Natural killer cell (primary cell): ENCODE measurements at regions not wholly inside any gene's neighbourhood (a gene's known extent, or its start where the extent isn't known, plus 50 kb on each side); places are given as distances from the start of the nearest gene placed in this dataset.
A peak's percentile ranks its signal among the peaks of the same experiment; 100 is the strongest.

Source experiments
- ATAC-seq, 3 donors: fragments of 150-1000 bp in 2 of 3; fragments of 200-7000 bp in 1 of 3; cut with Tn5 transposase; 1 replicate in 1 of 3; 2 replicates in 2 of 3; pipeline ENCODE4 v1.10.0; 2021; ENCODE audit warnings: mild to moderate bottlenecking in 2 of 3, moderate library complexity in 2 of 3
- DNase-seq, 2 donors: peaks; one replicate each; pipeline versions ENCODE4 v3.0.0 to v3.0.0-alpha.2; 2013 to 2021; ENCODE audit warnings: mixed read lengths in 1 of 2
- H3K27ac ChIP-seq: one replicate; pipeline ENCODE4 v1.5.1; 2013; ENCODE audit warnings: mild to moderate bottlenecking, low read length
- H3K27me3 ChIP-seq: one replicate; pipeline ENCODE4 v1.6.1; 2013; ENCODE audit warnings: low read length; ENCODE audit not compliant: control insufficient read depth, insufficient read depth
- H3K36me3 ChIP-seq: one replicate; pipeline ENCODE4 v1.6.1; 2013; ENCODE audit warnings: low read length; ENCODE audit not compliant: control insufficient read depth, insufficient read depth
- H3K4me1 ChIP-seq: one replicate; pipeline ENCODE4 v1.6.1; 2013; ENCODE audit warnings: low read length; ENCODE audit not compliant: control insufficient read depth, insufficient read depth
- H3K4me3 ChIP-seq: one replicate; pipeline ENCODE4 v1.5.1; 2013; ENCODE audit warnings: low read length
- H3K9me3 ChIP-seq: one replicate; pipeline ENCODE4 v1.6.1; 2013; ENCODE audit warnings: low read length; ENCODE audit not compliant: control insufficient read depth, insufficient read depth
- H3K27ac Mint-ChIP-seq, 2 donors: one replicate each; pipeline ENCODE4 v1.8.0; 2022; ENCODE audit warnings: mild to moderate bottlenecking in 2 of 2, mixed read lengths in 2 of 2, moderate library complexity in 1 of 2
- H3K27me3 Mint-ChIP-seq, 2 donors: one replicate each; pipeline ENCODE4 v1.8.0; 2022; ENCODE audit warnings: low read depth in 2 of 2, mixed read lengths in 2 of 2
- H3K36me3 Mint-ChIP-seq: one replicate; pipeline ENCODE4 v1.8.0; 2022; ENCODE audit warnings: mixed read lengths
- H3K4me1 Mint-ChIP-seq, 2 donors: one replicate each; pipeline ENCODE4 v1.8.0; 2022; ENCODE audit warnings: mixed read lengths in 2 of 2
- H3K4me3 Mint-ChIP-seq: one replicate; pipeline ENCODE4 v1.8.0; 2022; ENCODE audit warnings: mild to moderate bottlenecking, moderate library complexity, mixed read lengths
- H3K9me3 Mint-ChIP-seq, 2 donors: one replicate each; pipeline ENCODE4 v1.8.0; 2022; ENCODE audit warnings: mixed read lengths in 2 of 2
- CTCF ChIP-seq: fragments of 200-600 bp; IDR thresholded peaks from one replicate; pipeline ENCODE4 v1.8.0; 2022; ENCODE audit warnings: antibody characterized with exemption
- WGBS: methylation state at CpG from one replicate; pipeline ENCODE4 v1.1.7; 2013; ENCODE audit warnings: missing lambda C conversion rate; ENCODE audit not compliant: insufficient coverage; 5-methylcytosine and 5-hydroxymethylcytosine counted together
- intact Hi-C: fragments of 100-400 bp; cut with micrococcal nuclease; formaldehyde crosslinking; loops from one replicate; pipeline ENCODE4 v1.14.2; 2022

- TF ChIP-seq CTCF = no peak
- H3K4me1 Mint-ChIP-seq = no peaks in the 10 kb centered on the region
- intact Hi-C loops = no loop called here
- Histone ChIP-seq H3K27me3 (no peaks in the 10 kb centered on the region), H3K4me3 (no peak overlapping the region), H3K27ac (no peak overlapping the region), H3K4me1 (no peaks in the 10 kb centered on the region), H3K36me3 (no peaks in the 10 kb centered on the region), H3K9me3 (no peaks in the 10 kb centered on the region)
- H3K27ac Mint-ChIP-seq = no peak overlapping the region
- H3K27me3 Mint-ChIP-seq = peaks cover 3 to 32% of the 10 kb centered on the region in 2 donors
- DNase-seq (no peak), ATAC-seq (no peak)
- WGBS = no CpG with 5 or more reads among the region's 2 CpGs
- no peaks in the 10 kb centered on the region for H3K9me3 Mint-ChIP-seq
- no peak overlapping the region for H3K4me3 Mint-ChIP-seq
- no peaks in the 10 kb centered on the region for H3K36me3 Mint-ChIP-seq
Observed at GRCh38 chrX:137195991-137196390, 162.2 kb upstream of the GPR101 start.

GRCh38 chrX:137195296-137195695 is 161.5 kb upstream of the GPR101 start:
- intact Hi-C loops = no loop called here
- no peak for ATAC-seq

DNA sequence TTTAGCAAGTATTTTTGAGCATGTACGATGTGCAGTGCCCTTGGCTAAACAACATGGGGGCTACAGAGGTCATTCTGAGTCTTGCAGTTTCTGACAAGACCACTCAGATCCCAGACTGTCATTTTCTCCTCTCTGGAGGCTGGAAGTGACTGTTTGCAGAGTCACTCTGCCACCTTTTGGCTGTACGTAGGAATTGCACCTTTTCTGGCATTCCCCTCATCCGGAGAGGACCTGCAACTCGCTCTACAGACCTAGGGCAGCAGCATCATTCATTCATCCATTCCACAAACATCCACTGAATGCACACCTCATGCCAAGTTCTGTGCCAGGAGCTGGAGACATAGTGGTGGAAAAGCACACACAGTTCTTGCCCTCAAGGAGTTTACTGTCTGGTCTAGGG is 160.4 kb upstream of the GPR101 start:
- no peak overlapping the region for H3K27ac ChIP-seq
- H3K36me3 ChIP-seq = no peaks in the 10 kb centered on the region
- no peaks in the 10 kb centered on the region for H3K4me1 Mint-ChIP-seq
- no peaks in the 10 kb centered on the region for H3K36me3 Mint-ChIP-seq
- TF ChIP-seq CTCF = no peak
- no peaks in the 10 kb centered on the region for H3K9me3 Mint-ChIP-seq
- ATAC-seq = no peak
- 18% methylated on average over 3 of the region's 4 CpGs for WGBS
- H3K9me3 ChIP-seq = no peaks in the 10 kb centered on the region
- H3K4me3 Mint-ChIP-seq = no peak overlapping the region
- no peak overlapping the region for H3K27ac Mint-ChIP-seq
- intact Hi-C loops = no loop called here
- H3K4me1 ChIP-seq = no peaks in the 10 kb centered on the region
- H3K27me3 ChIP-seq = no peaks in the 10 kb centered on the region
- no peak overlapping the region for H3K4me3 ChIP-seq
- DNase-seq = peak in 1 of 2 donors; percentile 44
- H3K27me3 Mint-ChIP-seq = peaks cover 3 to 32% of the 10 kb centered on the region in 2 donors

More at GRCh38 chrX:137195296-137195695, 161.5 kb upstream of the GPR101 start:
- H3K27me3 Mint-ChIP-seq = peaks cover 3 to 32% of the 10 kb centered on the region in 2 donors
- H3K4me3 ChIP-seq = no peak overlapping the region
- no peaks in the 10 kb centered on the region for H3K4me1 Mint-ChIP-seq
- 31% methylated on average over 2 of the region's 2 CpGs for WGBS
- H3K27me3 ChIP-seq = no peaks in the 10 kb centered on the region
- H3K27ac Mint-ChIP-seq = no peak overlapping the region
- H3K36me3 Mint-ChIP-seq = no peaks in the 10 kb centered on the region
- H3K4me1 ChIP-seq = no peaks in the 10 kb centered on the region
- H3K9me3 Mint-ChIP-seq = no peaks in the 10 kb centered on the region
- TF ChIP-seq CTCF = no peak
- no peak overlapping the region for H3K27ac ChIP-seq
- DNase-seq = no peak
- no peak overlapping the region for H3K4me3 Mint-ChIP-seq
- no peaks in the 10 kb centered on the region for H3K36me3 ChIP-seq
- no peaks in the 10 kb centered on the region for H3K9me3 ChIP-seq

GRCh38 chrX:137187540-137187939 is 153.7 kb upstream of the GPR101 start:
- H3K36me3 Mint-ChIP-seq = no peaks in the 10 kb centered on the region
- H3K4me3 ChIP-seq = no peak overlapping the region
- TF ChIP-seq CTCF = no peak
- H3K9me3 ChIP-seq = no peaks in the 10 kb centered on the region
- intact Hi-C loops = no loop called here
- ATAC-seq (no peak), DNase-seq (no peak)
- no peaks in the 10 kb centered on the region for H3K36me3 ChIP-seq
- no peak overlapping the region for H3K4me3 Mint-ChIP-seq
- no peak overlapping the region for H3K27ac ChIP-seq
- H3K27ac Mint-ChIP-seq = no peak overlapping the region
- no peaks in the 10 kb centered on the region for H3K4me1 Mint-ChIP-seq
- peaks cover 0 to 4% of the 10 kb centered on the region in 2 donors for H3K27me3 Mint-ChIP-seq
- WGBS = 98% methylated on average over 4 of the region's 4 CpGs
- H3K9me3 Mint-ChIP-seq = no peaks in the 10 kb centered on the region
- H3K27me3 ChIP-seq = no peaks in the 10 kb centered on the region
- H3K4me1 ChIP-seq = no peaks in the 10 kb centered on the region
